ENCODE measurements at regions not wholly inside any gene's neighbourhood (a gene's known extent, or its start where the extent isn't known, plus 50 kb on each side); places are given as distances from the start of the nearest gene placed in this dataset.

- TF ChIP-seq CTCF (conservative IDR thresholded peaks at IDR 0.05; ENCODE audit: low read length): no peak
- no peak for TF ChIP-seq EZH2phosphoT487 (IDR thresholded peaks at IDR 0.05; ENCODE audit: borderline replicate concordance)
Measured at GRCh38 chr9:28502741-28503140, 929.5 kb upstream of the C9orf72 start.

All from Loucy (cell line).